ENCODE measurements at regions not wholly inside any gene's neighbourhood (a gene's known extent, or its start where the extent isn't known, plus 50 kb on each side); places are given as distances from the start of the nearest gene placed in this dataset.

- no peaks in the 10 kb centered on the region for H3K9me2 ChIP-seq
- CTCF ChIA-PET = interaction anchor here (1.4 to 1.8 kb wide), 2 partner anchors 114 to 141 kb away, joined by 4 to 8 read pairs; no protein-coding TSS in a partner anchor
Observed at GRCh38 chr10:78188446-78188845, 154.8 kb downstream of the RPS24 start.

More at GRCh38 chr10:78188446-78188845, 154.8 kb downstream of the RPS24 start:
- TF ChIP-seq POLR2AphosphoS5 (IDR thresholded peaks at IDR 0.05; ENCODE audit: low read depth, low read length) = no peak
- no peak for TF ChIP-seq RXRA (IDR thresholded peaks at IDR 0.05; ENCODE audit: borderline replicate concordance, low read depth)
- TF ChIP-seq CHD2 (IDR thresholded peaks at IDR 0.05; ENCODE audit: low read length, partially characterized antibody) = no peak
- no peak for TF ChIP-seq SIN3A (IDR thresholded peaks at IDR 0.05; ENCODE audit: borderline replicate concordance, low read depth, low read length)
- no peak for TF ChIP-seq FOSL2 (IDR thresholded peaks at IDR 0.05; ENCODE audit: borderline replicate concordance, low read depth)
- TF ChIP-seq RAD21 (IDR thresholded peaks at IDR 0.05; ENCODE audit: low read length) = no peak
- TF ChIP-seq FOXJ3 (CRISPR knock-in tag; IDR thresholded peaks at IDR 0.05) = no peak
- TF ChIP-seq MAX (IDR thresholded peaks at IDR 0.05; ENCODE audit: low read depth) = no peak
- TF ChIP-seq IRF3 (IDR thresholded peaks at IDR 0.05; ENCODE audit: low read depth, low read length) = no peak
- TF ChIP-seq ELF1 (IDR thresholded peaks at IDR 0.05) = no peak
- no peak for TF ChIP-seq GABPA (IDR thresholded peaks at IDR 0.05; ENCODE audit: low read depth)
- TF ChIP-seq MXI1 (IDR thresholded peaks at IDR 0.05; ENCODE audit: low read depth, low read length) = no peak
- TF ChIP-seq TAF1 (IDR thresholded peaks at IDR 0.05; ENCODE audit: borderline replicate concordance, low read depth, low read length) = no peak
- no peak for TF ChIP-seq PBX3 (IDR thresholded peaks at IDR 0.05)
- TF ChIP-seq NFIC (IDR thresholded peaks at IDR 0.05; ENCODE audit: borderline replicate concordance) = no peak
- TF ChIP-seq USF2 (IDR thresholded peaks at IDR 0.05; ENCODE audit: borderline replicate concordance, low read depth, low read length) = no peak
- no peak for TF ChIP-seq EP300 (IDR thresholded peaks at IDR 0.05; ENCODE audit: borderline replicate concordance in 1 of 2, low read depth in 1 of 2, low read length in 1 of 2)
- no peak for TF ChIP-seq JUND (IDR thresholded peaks at IDR 0.05)
- no peak for TF ChIP-seq SMC3 (IDR thresholded peaks at IDR 0.05; ENCODE audit: low read depth, low read length)
- DNase-seq = no peak
- H3K4me2 ChIP-seq = no peak overlapping the region
- no peaks in the 10 kb centered on the region for H3K27me3 ChIP-seq (ENCODE audit: insufficient read depth)
- no peak overlapping the region for H2AFZ ChIP-seq (ENCODE audit: low read depth)
- H3K27ac ChIP-seq (ENCODE audit: low read depth in 2 of 2, low read length in 1 of 2) = no peak overlapping the region
- H3K36me3 ChIP-seq (replicated peaks in 1 of 2; ENCODE audit: control insufficient read depth in 1 of 2, insufficient read depth in 2 of 2, low read length in 1 of 2) = no peaks in the 10 kb centered on the region
- no peaks in the 10 kb centered on the region for H4K20me1 ChIP-seq (ENCODE audit: insufficient read depth)
- peaks cover 0 to 11% of the 10 kb centered on the region in 2 experiments; a peak in 2 of 4 replicates for H3K4me1 ChIP-seq (ENCODE audit: control insufficient read depth in 1 of 2, insufficient read depth in 2 of 2, low read depth in 1 of 2, low read length in 1 of 2)
- no peak overlapping the region for H3K9ac ChIP-seq
- POLR2A ChIA-PET = no interaction called here
- H3K79me2 ChIP-seq (ENCODE audit: insufficient read depth) = no peaks in the 10 kb centered on the region
- WGBS (ENCODE audit: low lambda C conversion rate) = 89% methylated on average over 3 of the region's 4 CpGs
- H3K4me3 ChIP-seq (ENCODE audit: low read depth in 2 of 2, low read length in 1 of 2) = no peak overlapping the region
- no peaks in the 10 kb centered on the region for H3F3A ChIP-seq (replicated peaks; ENCODE audit: insufficient read depth)
- no peaks in the 10 kb centered on the region for H3K9me3 ChIP-seq
